ENCODE measurements at regions not wholly inside any gene's neighbourhood (a gene's known extent, or its start where the extent isn't known, plus 50 kb on each side); places are given as distances from the start of the nearest gene placed in this dataset.

DNA sequence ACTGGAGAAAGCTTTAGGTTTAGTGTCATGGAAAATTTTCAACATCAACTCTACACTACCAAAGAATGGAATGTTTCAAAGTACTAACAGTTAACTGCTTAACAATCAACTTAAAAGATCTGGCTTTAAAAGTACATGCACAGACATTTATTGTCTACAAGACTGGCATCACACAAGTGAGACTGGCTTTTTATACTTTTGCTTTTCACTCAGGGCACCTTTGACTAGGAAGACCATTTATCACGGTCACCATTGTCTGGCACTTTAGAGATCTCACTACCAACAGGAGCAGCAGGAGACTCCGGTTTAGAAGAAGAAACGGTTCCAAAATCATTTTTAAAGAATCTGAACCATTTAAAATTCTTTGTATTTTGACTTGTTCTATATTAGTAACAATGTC lies 812.3 kb downstream of the ADGRL2 start:
- TF ChIP-seq EGR1 (IDR thresholded peaks at IDR 0.05) (no peak), FOXM1 (IDR thresholded peaks at IDR 0.05; ENCODE audit: borderline replicate concordance, low read depth) (no peak), TEAD4 (IDR thresholded peaks at IDR 0.05) (no peak)

Measured in Ishikawa (cell line).